H1 (cell line): ENCODE measurements at regions not wholly inside any gene's neighbourhood (a gene's known extent, or its start where the extent isn't known, plus 50 kb on each side); places are given as distances from the start of the nearest gene placed in this dataset.

Experiments
- FOSL1 ChIP-seq: IDR thresholded peaks from 2 replicates; pipeline ENCODE4 v1.6.1; 2011; ENCODE audit warnings: mild to moderate bottlenecking, low read depth, low read length, moderate library complexity; ENCODE audit not compliant: insufficient read depth
- RAD21 ChIP-seq, 2 experiments: IDR thresholded peaks in 1 of 2; conservative IDR thresholded peaks in 1 of 2; 2 replicates each; pipeline ENCODE4 v1.6.1; 2011; ENCODE audit warnings: low read depth in 2 of 2, low read length in 2 of 2, improper control_type of control experiment in 1 of 2, inconsistent platforms in 1 of 2, mild to moderate bottlenecking in 1 of 2, moderate library complexity in 1 of 2
- RBBP5 ChIP-seq: IDR thresholded peaks from 2 replicates; pipeline ENCODE4 v1.7.1; 2012; ENCODE audit warnings: low read depth, mild to moderate bottlenecking, inconsistent platforms, low read length, moderate library complexity, borderline replicate concordance
- RNF2 ChIP-seq: fragments of 200-900, 300-1000 bp; sonication (generic); IDR thresholded peaks from 2 replicates; pipeline ENCODE4 v1.7.1; 2016; ENCODE audit warnings: borderline replicate concordance, low read depth, mild to moderate bottlenecking, antibody characterized with exemption, low read length; ENCODE audit not compliant: poor library complexity, severe bottlenecking; ENCODE audit errors: missing control alignments

GRCh38 chr6:48658915-48659314 is 547.9 kb upstream of the PTCHD4 start (continued):
- TF ChIP-seq RAD21 (IDR thresholded peaks at IDR 0.05 in 1 of 2, conservative IDR thresholded peaks at IDR 0.05 in 1 of 2; ENCODE audit: low read depth in 2 of 2, low read length in 2 of 2), result no peak
- TF ChIP-seq FOSL1, result no peak
- no peak for TF ChIP-seq RBBP5
- TF ChIP-seq RNF2, result no peak
